MCF 10A (cell line): ENCODE measurements at regions not wholly inside any gene's neighbourhood (a gene's known extent, or its start where the extent isn't known, plus 50 kb on each side); places are given as distances from the start of the nearest gene placed in this dataset.

Experiments used
- BruUV-seq: library from RNA; stranded (reverse); fragments of 400-500 nt; replicated peaks from 2 replicates; lab custom pipeline; 2021; lab: Mats Ljungman, UMichigan
- CTCF ChIA-PET: fragments of 300-600 bp; sonication (Branson Sonifier 250); formaldehyde crosslinking; extraction: SDS; loops from one replicate; lab custom pipeline; 2021; ENCODE audit warnings: antibody characterized with exemption, inconsistent platforms; lab: Yijun Ruan, JAX
- POLR2A ChIA-PET: fragments of 300-600, 350-650 bp; sonication (Branson Sonifier 250); formaldehyde crosslinking; extraction: SDS; loops from one replicate; lab custom pipeline; 2020; ENCODE audit warnings: antibody characterized with exemption, inconsistent platforms; lab: Yijun Ruan, JAX
- DNase-seq: peaks from one replicate; pipeline ENCODE4 v3.0.0-alpha.2; 2018; ENCODE audit not compliant: unreplicated experiment
- H3K27ac Mint-ChIP-seq: one replicate; pipeline ENCODE4 v1.8.0; 2022; ENCODE audit warnings: mild to moderate bottlenecking, low read depth, mixed read lengths; ENCODE audit not compliant: unreplicated experiment
- H3K27me3 Mint-ChIP-seq: one replicate; pipeline ENCODE4 v1.8.0; 2022; ENCODE audit warnings: mixed read lengths; ENCODE audit not compliant: insufficient read depth, unreplicated experiment
- H3K36me3 Mint-ChIP-seq: one replicate; pipeline ENCODE4 v1.8.0; 2022; ENCODE audit warnings: mild to moderate bottlenecking, moderate library complexity, mixed read lengths; ENCODE audit not compliant: insufficient read depth, unreplicated experiment
- H3K4me1 Mint-ChIP-seq: one replicate; pipeline ENCODE4 v1.8.0; 2022; ENCODE audit warnings: mixed read lengths; ENCODE audit not compliant: insufficient read depth, unreplicated experiment
- H3K4me3 Mint-ChIP-seq: one replicate; pipeline ENCODE4 v1.8.0; 2022; ENCODE audit warnings: mild to moderate bottlenecking, moderate library complexity, mixed read lengths; ENCODE audit not compliant: unreplicated experiment
- H3K9me3 Mint-ChIP-seq: one replicate; pipeline ENCODE4 v1.8.0; 2022; ENCODE audit warnings: mixed read lengths; ENCODE audit not compliant: unreplicated experiment
- CTCF ChIP-seq: fragments of 200-600 bp; IDR thresholded peaks from one replicate; pipeline ENCODE4 v1.8.0; 2022; ENCODE audit warnings: antibody characterized with exemption, mild to moderate bottlenecking; ENCODE audit not compliant: unreplicated experiment
- intact Hi-C: fragments of 100-400 bp; cut with micrococcal nuclease; formaldehyde crosslinking; loops from 2 replicates; pipeline ENCODE4 v1.14.1; 2022

DNA sequence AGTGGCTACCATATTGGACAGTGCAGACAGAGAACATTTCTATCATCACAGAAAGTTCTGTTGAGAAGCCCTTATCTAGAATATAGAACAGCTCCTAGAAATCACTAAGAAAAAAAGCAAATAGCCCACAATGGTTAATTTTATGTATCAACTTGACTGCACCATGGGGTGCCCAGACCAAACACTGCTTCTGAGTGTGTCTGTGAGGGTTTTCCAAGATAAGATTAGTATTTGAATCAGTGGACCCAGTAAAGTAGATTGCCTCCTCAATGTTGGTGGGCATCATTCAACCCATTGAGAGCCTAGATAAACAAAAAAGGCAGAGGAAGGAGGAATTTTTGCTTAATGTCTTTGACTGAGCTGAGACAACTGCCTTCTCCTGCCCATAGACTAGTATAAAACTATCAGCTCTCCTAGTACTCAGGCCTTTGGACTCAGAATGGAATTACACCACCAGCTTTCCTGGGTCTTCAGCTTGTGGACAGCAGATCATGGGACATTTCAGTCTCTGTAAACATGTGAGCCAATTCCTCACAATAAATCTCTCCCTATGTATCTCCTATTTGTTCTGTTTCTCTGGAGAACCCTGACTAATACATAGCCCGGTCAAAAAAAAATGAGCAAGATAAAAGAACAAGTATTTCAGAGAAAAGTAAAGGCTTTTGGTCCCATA is 55.9 kb upstream of the OXTR start:
- Mint-ChIP-seq H3K4me1 (no peaks in the 10 kb centered on the region), H3K9me3 (peaks cover 11% of the 10 kb centered on the region), H3K4me3 (no peak overlapping the region), H3K27ac (no peak overlapping the region), H3K36me3 (no peaks in the 10 kb centered on the region), H3K27me3 (no peaks in the 10 kb centered on the region)
- no peak for TF ChIP-seq CTCF
- DNase-seq: no peak
- ChIA-PET POLR2A (no interaction called here), CTCF (interaction anchor here (0.9 kb wide), 1 partner anchor 56 kb away, joined by 4 read pairs; the partner anchor contains the start of gene OXTR)
- intact Hi-C loops: no loop called here
- no TSS peak for BruUV-seq

DNA sequence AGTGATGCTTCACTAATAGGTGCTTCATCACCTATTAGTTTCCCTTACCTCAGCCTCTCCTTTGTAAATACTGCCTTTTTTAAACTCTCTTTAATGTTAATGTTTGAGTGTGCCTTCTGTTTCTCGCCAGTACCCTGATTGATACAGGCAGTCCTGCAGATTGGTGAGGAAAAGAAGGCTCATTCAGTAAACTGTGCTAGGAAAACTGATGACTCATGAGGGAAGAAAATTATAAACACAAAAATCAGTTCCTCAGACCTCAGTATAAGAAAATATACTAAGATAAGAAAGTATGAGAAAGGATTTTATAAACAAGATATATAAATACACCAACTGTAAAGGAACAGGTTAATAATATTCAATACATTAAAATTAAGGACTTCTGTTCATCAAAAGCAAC is 54.8 kb upstream of the OXTR start:
- no peak for DNase-seq
- CTCF ChIA-PET: interaction anchor here (1.3 kb wide), 1 partner anchor 55 kb away, joined by 5 read pairs; the partner anchor contains the start of gene OXTR
- intact Hi-C loops: no loop called here
- Mint-ChIP-seq H3K9me3 (peaks cover 16% of the 10 kb centered on the region), H3K27me3 (no peaks in the 10 kb centered on the region), H3K4me3 (no peak overlapping the region), H3K4me1 (no peaks in the 10 kb centered on the region), H3K36me3 (no peaks in the 10 kb centered on the region), H3K27ac (no peak overlapping the region)
- no peak for TF ChIP-seq CTCF
- POLR2A ChIA-PET: interaction anchor here (0.6 kb wide), 1 partner anchor 317 kb away, joined by 3 read pairs; no protein-coding TSS in a partner anchor
- no TSS peak for BruUV-seq

- DNase-seq: peak; percentile 72
- H3K4me1 Mint-ChIP-seq: no peaks in the 10 kb centered on the region
- no peak for TF ChIP-seq CTCF
- H3K27ac Mint-ChIP-seq: no peak overlapping the region
- intact Hi-C loops: no loop called here
- no peaks in the 10 kb centered on the region for H3K36me3 Mint-ChIP-seq
- no peak overlapping the region for H3K4me3 Mint-ChIP-seq
- CTCF ChIA-PET: no interaction called here
- no TSS peak for BruUV-seq
- H3K27me3 Mint-ChIP-seq: no peaks in the 10 kb centered on the region
- POLR2A ChIA-PET: no interaction called here
- peaks cover 16% of the 10 kb centered on the region for H3K9me3 Mint-ChIP-seq
Measured at GRCh38 chr3:8822141-8822540, 52.7 kb upstream of the OXTR start.
